ENCODE measurements at regions not wholly inside any gene's neighbourhood (a gene's known extent, or its start where the extent isn't known, plus 50 kb on each side); places are given as distances from the start of the nearest gene placed in this dataset.

DNA sequence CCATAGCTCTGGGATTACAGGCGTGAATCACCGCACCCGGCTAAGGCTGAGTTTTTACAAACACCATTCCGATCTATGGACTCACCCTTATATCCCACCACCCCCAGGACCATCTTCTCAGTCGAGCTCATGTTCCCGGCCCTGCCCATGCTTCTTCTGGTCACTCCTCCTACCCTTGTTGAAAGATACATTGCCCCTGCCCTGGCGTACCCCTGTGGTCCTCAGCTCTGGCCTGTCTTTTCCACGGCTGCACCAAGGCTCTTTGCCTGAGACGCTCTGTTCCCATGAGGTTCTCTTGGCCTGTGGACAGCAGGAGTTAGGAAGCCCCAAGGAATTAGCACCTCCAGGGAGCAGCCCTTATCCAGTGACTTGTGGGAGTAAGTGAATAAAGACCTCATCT lies 379.4 kb upstream of the TNRC6C start:
- TF ChIP-seq, protein P1, sequence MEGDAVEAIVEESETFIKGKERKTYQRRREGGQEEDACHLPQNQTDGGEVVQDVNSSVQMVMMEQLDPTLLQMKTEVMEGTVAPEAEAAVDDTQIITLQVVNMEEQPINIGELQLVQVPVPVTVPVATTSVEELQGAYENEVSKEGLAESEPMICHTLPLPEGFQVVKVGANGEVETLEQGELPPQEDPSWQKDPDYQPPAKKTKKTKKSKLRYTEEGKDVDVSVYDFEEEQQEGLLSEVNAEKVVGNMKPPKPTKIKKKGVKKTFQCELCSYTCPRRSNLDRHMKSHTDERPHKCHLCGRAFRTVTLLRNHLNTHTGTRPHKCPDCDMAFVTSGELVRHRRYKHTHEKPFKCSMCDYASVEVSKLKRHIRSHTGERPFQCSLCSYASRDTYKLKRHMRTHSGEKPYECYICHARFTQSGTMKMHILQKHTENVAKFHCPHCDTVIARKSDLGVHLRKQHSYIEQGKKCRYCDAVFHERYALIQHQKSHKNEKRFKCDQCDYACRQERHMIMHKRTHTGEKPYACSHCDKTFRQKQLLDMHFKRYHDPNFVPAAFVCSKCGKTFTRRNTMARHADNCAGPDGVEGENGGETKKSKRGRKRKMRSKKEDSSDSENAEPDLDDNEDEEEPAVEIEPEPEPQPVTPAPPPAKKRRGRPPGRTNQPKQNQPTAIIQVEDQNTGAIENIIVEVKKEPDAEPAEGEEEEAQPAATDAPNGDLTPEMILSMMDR (IDR thresholded peaks at IDR 0.05; ENCODE audit: extremely low read depth, insufficient read depth, missing control alignments), result no peak
- DNase-seq (ENCODE audit: low spot score), result no peak
- in situ Hi-C loops (cut with MboI; ENCODE audit: low pct_unique_long_range_greater_than_20kb, low sequenced_read_pairs, unreplicated experiment), result no loop called here

DNA sequence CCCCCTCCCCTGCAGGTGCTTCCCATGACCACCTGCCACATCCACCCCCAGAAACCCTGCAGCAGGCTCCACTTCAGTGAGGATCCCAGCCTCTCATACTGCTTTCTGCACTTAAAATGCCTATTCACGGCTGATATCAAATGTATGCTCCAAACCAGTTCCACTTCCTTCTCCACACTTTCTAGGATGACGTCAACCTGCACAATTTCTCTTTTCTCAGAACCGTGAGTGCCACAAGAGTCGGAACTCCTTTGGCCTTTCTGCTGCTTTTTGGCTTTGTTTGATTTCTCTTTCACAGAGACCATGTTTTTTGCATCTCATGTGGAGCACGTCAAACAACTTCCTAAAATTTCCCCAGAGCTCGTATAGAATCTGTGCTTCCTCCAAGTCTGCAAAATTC lies 378.8 kb upstream of the TNRC6C start:
- TF ChIP-seq, protein P1 (IDR thresholded peaks at IDR 0.05; ENCODE audit: extremely low read depth, insufficient read depth, missing control alignments), result no peak
- in situ Hi-C loops (cut with MboI; ENCODE audit: low pct_unique_long_range_greater_than_20kb, low sequenced_read_pairs, unreplicated experiment), result no loop called here
- no peak for DNase-seq (ENCODE audit: low spot score)

DNA sequence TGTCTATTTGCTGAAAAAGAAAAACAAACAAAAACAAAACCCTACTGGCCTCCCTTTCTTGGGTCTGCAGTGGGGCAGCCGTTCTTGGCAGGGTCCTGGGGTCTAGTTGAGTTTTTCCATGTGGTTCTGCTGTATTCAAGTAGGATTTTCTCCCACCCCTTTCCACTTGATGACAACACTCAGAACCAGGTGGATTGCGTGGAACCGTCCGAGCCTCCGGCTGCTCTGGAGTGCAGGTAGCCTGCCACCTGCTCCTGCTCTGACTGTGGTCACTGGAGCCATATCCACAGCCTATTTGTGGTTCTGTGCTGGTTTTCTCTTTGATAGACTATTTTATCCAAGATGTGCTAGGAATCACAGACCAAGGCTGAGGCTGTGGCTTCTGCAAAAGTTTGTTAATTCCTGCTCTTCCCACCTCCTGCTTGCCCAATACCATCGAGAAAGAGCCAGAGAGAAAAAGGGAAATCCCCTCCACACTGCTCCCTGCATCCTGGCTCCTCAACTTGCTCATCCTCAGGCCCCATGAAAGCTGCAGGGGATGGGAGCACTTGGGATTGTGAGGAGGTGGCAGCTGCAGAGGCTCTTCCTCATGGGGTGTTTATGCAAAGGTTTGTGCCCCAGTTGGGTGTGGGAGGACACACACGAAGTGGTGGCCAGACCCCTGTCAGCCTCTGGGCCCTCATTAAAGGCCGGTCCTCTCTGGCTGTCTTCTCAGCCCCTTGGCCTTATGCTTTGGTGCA lies 377.8 kb upstream of the TNRC6C start:
- no peak for DNase-seq (ENCODE audit: low spot score)
- in situ Hi-C loops (cut with MboI; ENCODE audit: low pct_unique_long_range_greater_than_20kb, low sequenced_read_pairs, unreplicated experiment), result no loop called here
- TF ChIP-seq, protein P1 (IDR thresholded peaks at IDR 0.05; ENCODE audit: extremely low read depth, insufficient read depth, missing control alignments), result no peak

DNA sequence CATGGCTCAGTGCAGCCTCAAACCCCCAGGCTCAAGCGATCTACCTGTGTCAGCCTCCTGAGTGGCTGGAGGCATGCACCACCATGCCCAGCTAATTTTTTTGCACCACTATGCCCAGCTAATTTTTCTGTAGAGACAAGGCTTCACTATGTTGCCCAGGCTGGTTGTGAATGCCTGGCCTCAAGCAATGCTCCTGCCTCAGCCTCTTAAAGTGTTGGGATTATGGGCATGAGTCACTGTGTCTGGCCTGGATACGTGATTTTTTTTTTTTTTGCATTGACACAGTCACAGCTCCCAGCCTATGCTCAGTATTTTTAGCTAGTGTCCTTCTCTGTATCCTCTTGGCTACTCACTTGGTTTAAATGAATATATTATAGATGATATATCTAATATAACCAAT lies 377.0 kb upstream of the TNRC6C start:
- TF ChIP-seq, protein P1 (IDR thresholded peaks at IDR 0.05; ENCODE audit: extremely low read depth, insufficient read depth, missing control alignments), result no peak
- in situ Hi-C loops (cut with MboI; ENCODE audit: low pct_unique_long_range_greater_than_20kb, low sequenced_read_pairs, unreplicated experiment), result no loop called here
- DNase-seq (ENCODE audit: low spot score), result no peak

DNA sequence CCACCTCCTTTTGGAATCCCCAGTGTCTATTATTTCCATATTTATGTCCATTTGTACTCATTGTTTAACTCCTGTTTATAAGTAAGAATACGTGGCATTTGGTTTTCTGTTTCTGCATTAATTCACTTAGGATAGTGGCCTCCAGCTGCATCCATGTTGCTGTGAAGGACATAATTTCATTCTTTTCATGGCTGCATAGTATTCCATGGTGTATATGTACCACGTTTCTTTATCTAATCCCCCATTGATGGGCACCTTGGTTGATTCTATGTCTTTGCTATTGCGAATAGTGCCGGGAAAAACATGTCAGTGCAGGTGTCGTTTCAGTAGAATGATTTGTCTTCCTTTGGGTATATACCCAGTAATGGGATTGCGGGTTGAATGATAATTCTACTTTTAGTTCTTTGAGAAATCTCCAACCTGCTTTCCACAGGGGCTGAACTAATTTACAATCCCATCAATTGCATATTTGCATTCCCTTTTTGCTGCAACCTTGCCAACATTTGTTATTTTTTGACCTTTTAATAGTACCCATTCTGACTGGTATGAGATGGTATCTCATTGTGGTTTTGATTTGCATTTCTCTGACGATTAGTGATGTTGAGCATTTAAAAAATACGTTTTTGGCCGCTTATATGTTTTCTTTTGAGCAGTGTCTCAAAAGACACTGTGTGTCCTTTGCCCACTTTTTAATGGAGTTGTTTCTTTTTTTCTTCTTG lies 373.2 kb upstream of the TNRC6C start:
- DNase-seq (ENCODE audit: low spot score), result no peak
- in situ Hi-C loops (cut with MboI; ENCODE audit: low pct_unique_long_range_greater_than_20kb, low sequenced_read_pairs, unreplicated experiment), result no loop called here
- TF ChIP-seq, protein P1 (IDR thresholded peaks at IDR 0.05; ENCODE audit: extremely low read depth, insufficient read depth, missing control alignments), result no peak

DNA sequence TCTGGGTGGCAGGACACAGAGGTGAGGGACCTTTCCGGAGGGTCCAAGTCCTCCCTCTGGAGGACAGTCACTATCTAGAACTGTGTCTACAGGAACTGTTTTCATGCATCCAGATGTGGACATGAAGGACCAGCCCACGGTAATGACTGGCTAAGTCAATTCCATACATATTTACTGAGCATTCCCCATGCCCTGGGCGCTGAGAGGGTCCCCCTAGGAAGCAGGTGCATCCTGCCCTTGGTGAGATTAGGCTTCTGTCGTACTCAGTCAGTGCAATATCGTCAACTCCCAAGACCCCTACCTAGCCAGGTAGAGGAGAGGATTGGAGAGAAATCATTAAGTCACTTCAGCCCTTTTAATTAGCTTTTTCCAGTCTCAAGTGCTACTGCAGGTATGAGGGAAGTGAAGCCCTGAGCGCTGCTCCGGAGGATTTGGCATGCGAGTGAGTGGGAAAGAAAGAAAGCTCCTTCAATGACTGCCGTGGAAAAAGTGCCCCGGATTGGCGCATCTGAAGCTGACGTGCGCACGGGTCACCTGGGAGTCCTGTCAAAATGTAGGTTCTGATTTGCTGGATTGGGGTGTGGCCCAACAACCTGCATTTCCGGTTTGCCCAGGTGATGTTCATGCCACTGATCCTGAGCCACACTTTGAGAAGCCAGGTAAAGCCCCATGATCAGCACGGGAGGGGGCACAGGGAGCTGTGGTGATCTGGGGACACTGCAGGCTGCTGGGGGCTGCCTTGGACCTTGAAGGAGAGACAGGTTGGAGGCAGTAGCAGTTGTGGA lies 367.4 kb upstream of the TNRC6C start:
- DNase-seq (ENCODE audit: low spot score), result no peak
- TF ChIP-seq, protein P1 (IDR thresholded peaks at IDR 0.05; ENCODE audit: extremely low read depth, insufficient read depth, missing control alignments), result no peak
- in situ Hi-C loops (cut with MboI; ENCODE audit: low pct_unique_long_range_greater_than_20kb, low sequenced_read_pairs, unreplicated experiment), result no loop called here

Measured in GM13977 (cell line).